ENCODE measurements at regions not wholly inside any gene's neighbourhood (a gene's known extent, or its start where the extent isn't known, plus 50 kb on each side); places are given as distances from the start of the nearest gene placed in this dataset.

DNA sequence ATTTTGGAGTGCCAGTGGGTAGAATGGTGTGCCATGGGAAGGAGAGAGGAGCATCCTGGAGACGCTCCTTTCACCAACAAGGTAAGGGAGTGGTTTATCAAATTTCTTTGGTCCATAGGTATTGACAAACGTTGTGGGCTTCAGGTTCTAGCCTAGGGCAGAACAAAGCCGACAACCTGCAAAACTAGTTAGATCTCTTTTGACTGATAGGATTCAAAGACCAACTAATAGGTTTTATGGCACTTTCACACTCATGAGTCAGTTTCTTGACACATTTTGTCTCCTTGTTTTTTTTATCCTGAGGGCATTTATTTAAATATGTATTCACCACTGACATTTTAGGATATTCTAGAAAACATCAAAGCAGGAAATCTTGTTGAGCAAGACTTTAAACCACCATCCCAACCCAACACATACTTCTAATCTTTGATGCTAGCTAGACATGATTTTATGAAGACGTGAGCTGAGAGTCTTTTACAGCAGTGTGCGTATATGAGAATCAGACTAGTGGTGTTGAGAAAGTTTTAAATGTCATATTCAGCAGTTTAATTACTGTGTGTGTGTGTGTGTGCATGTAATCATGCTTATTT is 370.4 kb upstream of the HSF2 start:
- TF ChIP-seq CTCF (IDR thresholded peaks at IDR 0.05), result no peak
- TF ChIP-seq POLR2AphosphoS5 (IDR thresholded peaks at IDR 0.05), result no peak

Measured in transverse colon (tissue), 4 donors.